ENCODE measurements at regions not wholly inside any gene's neighbourhood (a gene's known extent, or its start where the extent isn't known, plus 50 kb on each side); places are given as distances from the start of the nearest gene placed in this dataset.

GRCh38 chr1:63143482-63143881, 178.9 kb upstream of the FOXD3 start:
- no peak for TF ChIP-seq CTCF (IDR thresholded peaks at IDR 0.05; ENCODE audit: poor library complexity, severe bottlenecking)
- TF ChIP-seq REST (IDR thresholded peaks at IDR 0.05; ENCODE audit: borderline replicate concordance) = no peak
- TF ChIP-seq SMC3 (conservative IDR thresholded peaks at IDR 0.05; ENCODE audit: poor library complexity) = no peak
- TF ChIP-seq POLR2AphosphoS5 (IDR thresholded peaks at IDR 0.05) = no peak
- no peak for TF ChIP-seq RAD21 (conservative IDR thresholded peaks at IDR 0.05)

Measured in neural cell (in vitro differentiated cells).